ENCODE measurements at regions not wholly inside any gene's neighbourhood (a gene's known extent, or its start where the extent isn't known, plus 50 kb on each side); places are given as distances from the start of the nearest gene placed in this dataset.
"Not testable (repeated sequence)": the region's sequence is repeated elsewhere in the genome, so short reads cannot be mapped to it uniquely, and the experiment has no call there.

GRCh38 chr2:226575928-226576327 is 223.7 kb downstream of the IRS1 start:
- DNase-seq, result no peak

- no peak for DNase-seq
Measured at GRCh38 chr2:226573158-226573557, 226.5 kb downstream of the IRS1 start.

- DNase-seq, result no peak
Measured at GRCh38 chr2:226564667-226565066, 235.0 kb downstream of the IRS1 start.

- no peak for DNase-seq
Measured at GRCh38 chr2:226561962-226562361, 237.7 kb downstream of the IRS1 start.

GRCh38 chr2:226560325-226560724 is 239.3 kb downstream of the IRS1 start:
- no peak for DNase-seq

- no peak for DNase-seq
Measured at GRCh38 chr2:226559536-226559935, 240.1 kb downstream of the IRS1 start.

- DNase-seq, result no peak
Measured at GRCh38 chr2:226558418-226558817, 241.2 kb downstream of the IRS1 start.

GRCh38 chr2:226556050-226556449 is 243.6 kb downstream of the IRS1 start:
- DNase-seq, result no peak

- DNase-seq, result no peak
Measured at GRCh38 chr2:226554701-226555100, 244.9 kb downstream of the IRS1 start.

GRCh38 chr2:226553333-226553732 is 246.3 kb downstream of the IRS1 start:
- DNase-seq, result no peak

- DNase-seq, result no peak
Measured at GRCh38 chr2:226552571-226553285, 246.9 kb downstream of the IRS1 start.

- no peak for DNase-seq
Measured at GRCh38 chr2:226551522-226552250, 247.9 kb downstream of the IRS1 start.

GRCh38 chr2:226550801-226551200 is 248.8 kb downstream of the IRS1 start:
- DNase-seq, result no peak

GRCh38 chr2:226548732-226549131 is 250.9 kb downstream of the IRS1 start:
- no peak for DNase-seq

GRCh38 chr2:226544596-226545210 is 254.9 kb downstream of the IRS1 start:
- DNase-seq, result no peak

- no peak for DNase-seq
Measured at GRCh38 chr2:226540204-226540994, 259.2 kb downstream of the IRS1 start.

GRCh38 chr2:226536410-226536809 is 263.2 kb downstream of the IRS1 start:
- DNase-seq, result no peak

- DNase-seq, result not testable (repeated sequence)
Measured at GRCh38 chr2:226532976-226533375, 266.6 kb downstream of the IRS1 start.

GRCh38 chr2:226531061-226531810 is 268.4 kb downstream of the IRS1 start:
- no peak for DNase-seq

- no peak for DNase-seq
Measured at GRCh38 chr2:226529556-226529955, 270.1 kb downstream of the IRS1 start.

- no peak for DNase-seq
Measured at GRCh38 chr2:226526716-226527115, 272.9 kb downstream of the IRS1 start.

GRCh38 chr2:226524381-226524843 is 275.2 kb downstream of the IRS1 start:
- DNase-seq, result no peak
